ENCODE measurements at regions not wholly inside any gene's neighbourhood (a gene's known extent, or its start where the extent isn't known, plus 50 kb on each side); places are given as distances from the start of the nearest gene placed in this dataset.

DNA sequence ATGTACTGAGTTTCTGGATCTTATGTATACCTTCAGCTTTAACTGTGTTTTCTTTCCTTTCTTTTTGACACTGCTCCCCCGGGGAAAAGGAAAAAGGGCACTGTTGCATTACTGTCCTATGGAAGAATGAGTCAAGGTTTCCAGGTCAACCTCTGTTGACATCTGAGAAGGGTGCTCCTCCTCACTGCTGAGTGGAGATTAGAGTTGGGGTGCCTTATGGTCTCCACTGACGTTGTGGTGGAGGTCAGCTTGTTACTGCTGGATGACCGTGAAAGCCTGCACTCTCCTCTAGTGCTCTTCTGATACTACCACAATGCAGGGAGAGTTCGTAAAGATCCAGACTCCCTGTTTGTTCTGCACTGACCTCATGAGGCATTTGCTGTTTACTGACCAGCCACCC, 252.1 kb upstream of the GRM7 start:
- TF ChIP-seq EZH2phosphoT487 (conservative IDR thresholded peaks at IDR 0.05; ENCODE audit: low read length) = no peak
- TF ChIP-seq, protein P1, sequence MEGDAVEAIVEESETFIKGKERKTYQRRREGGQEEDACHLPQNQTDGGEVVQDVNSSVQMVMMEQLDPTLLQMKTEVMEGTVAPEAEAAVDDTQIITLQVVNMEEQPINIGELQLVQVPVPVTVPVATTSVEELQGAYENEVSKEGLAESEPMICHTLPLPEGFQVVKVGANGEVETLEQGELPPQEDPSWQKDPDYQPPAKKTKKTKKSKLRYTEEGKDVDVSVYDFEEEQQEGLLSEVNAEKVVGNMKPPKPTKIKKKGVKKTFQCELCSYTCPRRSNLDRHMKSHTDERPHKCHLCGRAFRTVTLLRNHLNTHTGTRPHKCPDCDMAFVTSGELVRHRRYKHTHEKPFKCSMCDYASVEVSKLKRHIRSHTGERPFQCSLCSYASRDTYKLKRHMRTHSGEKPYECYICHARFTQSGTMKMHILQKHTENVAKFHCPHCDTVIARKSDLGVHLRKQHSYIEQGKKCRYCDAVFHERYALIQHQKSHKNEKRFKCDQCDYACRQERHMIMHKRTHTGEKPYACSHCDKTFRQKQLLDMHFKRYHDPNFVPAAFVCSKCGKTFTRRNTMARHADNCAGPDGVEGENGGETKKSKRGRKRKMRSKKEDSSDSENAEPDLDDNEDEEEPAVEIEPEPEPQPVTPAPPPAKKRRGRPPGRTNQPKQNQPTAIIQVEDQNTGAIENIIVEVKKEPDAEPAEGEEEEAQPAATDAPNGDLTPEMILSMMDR (IDR thresholded peaks at IDR 0.05; ENCODE audit: insufficient read depth, low read length, poor library complexity, severe bottlenecking) = no peak

DNA sequence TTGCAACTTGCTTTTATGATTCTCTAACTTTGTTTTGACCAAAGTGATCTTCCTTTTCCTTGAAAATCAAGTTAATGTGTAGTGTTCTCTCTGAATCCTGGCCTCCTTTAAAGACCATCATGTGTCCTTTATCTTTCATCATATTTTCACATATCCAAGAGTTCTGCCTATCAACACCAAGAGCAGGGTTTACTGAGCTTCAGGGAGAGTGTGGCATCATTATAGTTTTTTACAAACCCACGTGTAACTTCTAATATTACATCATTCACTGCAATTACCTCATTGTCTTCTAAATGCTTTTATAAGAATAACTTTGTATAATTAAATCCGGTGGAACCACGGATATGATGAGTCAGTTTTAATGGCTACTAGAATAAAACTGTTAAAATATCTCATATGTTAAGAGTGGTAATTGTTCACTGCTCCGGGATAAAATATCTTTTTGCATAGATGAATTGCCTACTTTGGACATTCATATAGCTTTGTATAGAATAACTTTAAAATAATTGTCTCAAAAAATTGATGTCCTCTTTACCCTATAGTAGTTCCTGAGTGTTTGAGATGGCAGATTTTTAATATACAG, 248.8 kb upstream of the GRM7 start:
- no peak overlapping the region for H3K27ac ChIP-seq (ENCODE audit: low read depth, low read length)
- H3K9me3 ChIP-seq (ENCODE audit: insufficient read depth, low read length) = no peaks in the 10 kb centered on the region
- no peaks in the 10 kb centered on the region for H3K79me2 ChIP-seq (ENCODE audit: insufficient read depth, low read length)
- no peak overlapping the region for H3K4me2 ChIP-seq (ENCODE audit: low read depth, low read length, poor library complexity, severe bottlenecking)
- no peaks in the 10 kb centered on the region for H3K27me3 ChIP-seq (ENCODE audit: low read length)
- no peak for TF ChIP-seq EZH2phosphoT487 (conservative IDR thresholded peaks at IDR 0.05; ENCODE audit: low read length)
- TF ChIP-seq, protein P1 (IDR thresholded peaks at IDR 0.05; ENCODE audit: insufficient read depth, low read length, poor library complexity, severe bottlenecking) = no peak
- H3F3A ChIP-seq (ENCODE audit: insufficient read depth) = no peaks in the 10 kb centered on the region
- no peaks in the 10 kb centered on the region for H3K9me2 ChIP-seq (replicated peaks; ENCODE audit: insufficient read depth, low read length)
- H4K20me1 ChIP-seq (ENCODE audit: low read depth, low read length) = no peaks in the 10 kb centered on the region
- no peak overlapping the region for H3K9ac ChIP-seq (ENCODE audit: low read length)
- no peak overlapping the region for H2AFZ ChIP-seq (ENCODE audit: low read depth, low read length, severe bottlenecking)
- H3K36me3 ChIP-seq (ENCODE audit: low read length) = no peaks in the 10 kb centered on the region
- H3K4me3 ChIP-seq (ENCODE audit: insufficient read depth, low read length, poor library complexity, severe bottlenecking) = no peak overlapping the region

More for the DNA sequence above, 252.1 kb upstream of the GRM7 start:
- H3K9ac ChIP-seq (ENCODE audit: low read length) = no peak overlapping the region
- H4K20me1 ChIP-seq (ENCODE audit: low read depth, low read length) = no peaks in the 10 kb centered on the region
- H3K4me2 ChIP-seq (ENCODE audit: low read depth, low read length, poor library complexity, severe bottlenecking) = no peak overlapping the region
- no peaks in the 10 kb centered on the region for H3F3A ChIP-seq (ENCODE audit: insufficient read depth)
- H3K9me2 ChIP-seq (replicated peaks; ENCODE audit: insufficient read depth, low read length) = no peaks in the 10 kb centered on the region
- no peaks in the 10 kb centered on the region for H3K79me2 ChIP-seq (ENCODE audit: insufficient read depth, low read length)
- no peak overlapping the region for H3K4me3 ChIP-seq (ENCODE audit: insufficient read depth, low read length, poor library complexity, severe bottlenecking)
- H3K27me3 ChIP-seq (ENCODE audit: low read length) = no peaks in the 10 kb centered on the region
- no peak overlapping the region for H3K27ac ChIP-seq (ENCODE audit: low read depth, low read length)
- no peaks in the 10 kb centered on the region for H3K36me3 ChIP-seq (ENCODE audit: low read length)
- no peak overlapping the region for H2AFZ ChIP-seq (ENCODE audit: low read depth, low read length, severe bottlenecking)
- no peaks in the 10 kb centered on the region for H3K9me3 ChIP-seq (ENCODE audit: insufficient read depth, low read length)

DNA sequence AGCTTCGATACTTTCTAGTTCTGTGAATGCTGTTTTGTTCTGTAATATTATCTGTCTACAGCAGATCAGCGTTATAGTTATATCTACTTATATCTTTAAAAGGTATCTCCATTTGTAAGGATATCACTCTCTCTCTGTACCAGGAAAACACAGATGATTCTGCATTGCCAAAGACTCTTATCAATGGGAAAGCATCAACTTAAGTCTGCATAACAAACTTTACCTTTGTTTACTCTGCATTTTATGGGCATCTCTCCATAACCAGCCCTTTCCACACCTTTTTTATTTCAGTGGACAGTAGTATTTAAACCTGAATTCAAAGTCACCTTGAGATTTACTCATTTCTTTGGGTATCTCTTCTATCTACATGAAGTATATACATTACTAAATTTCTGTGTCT, 238.7 kb upstream of the GRM7 start:
- Histone ChIP-seq H3K9me2 (replicated peaks; ENCODE audit: insufficient read depth, low read length) (no peaks in the 10 kb centered on the region), H3K9me3 (ENCODE audit: insufficient read depth, low read length) (no peaks in the 10 kb centered on the region), H3K27me3 (ENCODE audit: low read length) (no peaks in the 10 kb centered on the region)

More for the DNA sequence above, 238.7 kb upstream of the GRM7 start:
- Histone ChIP-seq H2AFZ (ENCODE audit: low read depth, low read length, severe bottlenecking) (no peak overlapping the region), H3F3A (ENCODE audit: insufficient read depth) (no peaks in the 10 kb centered on the region), H3K79me2 (ENCODE audit: insufficient read depth, low read length) (no peaks in the 10 kb centered on the region), H3K4me3 (ENCODE audit: insufficient read depth, low read length, poor library complexity, severe bottlenecking) (no peak overlapping the region), H3K36me3 (ENCODE audit: low read length) (no peaks in the 10 kb centered on the region), H3K4me2 (ENCODE audit: low read depth, low read length, poor library complexity, severe bottlenecking) (no peak overlapping the region), H3K27ac (ENCODE audit: low read depth, low read length) (no peak overlapping the region), H4K20me1 (ENCODE audit: low read depth, low read length) (no peaks in the 10 kb centered on the region), H3K9ac (ENCODE audit: low read length) (no peak overlapping the region)
- TF ChIP-seq, protein P1 (IDR thresholded peaks at IDR 0.05; ENCODE audit: insufficient read depth, low read length, poor library complexity, severe bottlenecking) = no peak
- TF ChIP-seq EZH2phosphoT487 (conservative IDR thresholded peaks at IDR 0.05; ENCODE audit: low read length) = no peak
